AG04450 (cell line): ENCODE measurements at regions not wholly inside any gene's neighbourhood (a gene's known extent, or its start where the extent isn't known, plus 50 kb on each side); places are given as distances from the start of the nearest gene placed in this dataset.

ENCODE experiments used
- CTCF ChIA-PET: fragments of 300-600, 350-600 bp; formaldehyde crosslinking; extraction: SDS; loops from one replicate; lab custom pipeline; 2022; ENCODE audit warnings: antibody characterized with exemption, inconsistent platforms; lab: Charles Lee
- POLR2A ChIA-PET: fragments of 350-600 bp; formaldehyde crosslinking; extraction: SDS; loops from one replicate; lab custom pipeline; 2021; ENCODE audit warnings: antibody characterized with exemption, inconsistent platforms; lab: Yijun Ruan, JAX
- DNase-seq: peaks from one replicate; pipeline ENCODE4 v3.0.0-alpha.2; 2011; ENCODE audit warnings: low read depth, low spot score
- H3K27ac ChIP-seq: one replicate; pipeline ENCODE4 v1.5.1; 2012; ENCODE audit warnings: low read depth, low read length, control low read depth
- H3K27me3 ChIP-seq: one replicate; pipeline ENCODE4 v1.6.0; 2012; ENCODE audit warnings: low read length; ENCODE audit not compliant: control insufficient read depth, insufficient read depth
- H3K4me3 ChIP-seq: 2 replicates; pipeline ENCODE4 v1.5.1; 2011; ENCODE audit warnings: mild to moderate bottlenecking, low read depth, low read length, control low read depth
- H3K9me3 ChIP-seq: 2 replicates; pipeline ENCODE4 v1.5.1; 2012; ENCODE audit warnings: low read length; ENCODE audit not compliant: control insufficient read depth, insufficient read depth
- CTCF ChIP-seq: IDR thresholded peaks from 2 replicates; pipeline ENCODE4 v1.5.1; 2011; ENCODE audit warnings: low read depth, low read length, control low read depth, inconsistent platforms

- ChIA-PET POLR2A (no interaction called here), CTCF (no interaction called here)
- H3K4me3 ChIP-seq, result no peak overlapping the region
- H3K27ac ChIP-seq, result no peak overlapping the region
- no peaks in the 10 kb centered on the region for H3K27me3 ChIP-seq
- TF ChIP-seq CTCF, result no peak
- DNase-seq, result no peak
- peaks cover 7% of the 10 kb centered on the region for H3K9me3 ChIP-seq
These were observed 283.9 kb downstream of the TAFA4 start for GRCh38 chr3:68648494-68648893.

DNA sequence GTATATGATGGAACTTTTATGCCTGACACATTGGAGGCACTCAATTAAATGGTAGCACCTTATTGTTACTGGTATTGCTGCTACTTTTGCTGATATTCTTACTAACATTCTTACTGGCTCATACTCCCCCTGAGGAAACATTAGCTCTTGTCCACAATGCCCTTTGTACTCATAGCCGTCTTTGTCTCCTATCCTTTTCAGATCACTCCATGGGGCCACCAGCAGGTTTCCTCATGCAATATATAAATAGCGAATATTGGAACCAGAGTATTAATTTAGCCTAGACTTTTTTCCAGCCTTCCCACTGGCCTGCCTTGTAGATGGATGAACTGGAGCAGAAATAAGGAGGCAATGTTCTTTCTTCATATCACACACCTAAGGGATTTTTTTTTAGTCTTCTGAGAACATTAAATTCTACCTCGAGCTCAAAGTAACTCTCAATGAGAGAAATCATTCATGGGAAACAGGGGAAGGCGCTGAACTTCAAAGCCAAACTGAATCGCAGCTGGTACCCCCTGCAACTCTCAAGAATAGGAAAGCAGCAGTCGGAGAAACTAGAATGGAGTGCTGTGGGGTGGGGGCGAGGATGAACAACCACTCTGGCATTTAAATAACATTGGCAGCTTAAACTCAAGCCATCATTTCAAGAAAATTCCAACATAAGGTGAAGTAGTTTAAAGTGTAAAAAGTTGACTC lies 300.3 kb downstream of the TAFA4 start:
- CTCF ChIA-PET, result no interaction called here
- H3K27ac ChIP-seq, result no peak overlapping the region
- no peak overlapping the region for H3K4me3 ChIP-seq
- POLR2A ChIA-PET, result no interaction called here
- H3K27me3 ChIP-seq, result no peaks in the 10 kb centered on the region
- no peak for TF ChIP-seq CTCF
- no peak for DNase-seq
- H3K9me3 ChIP-seq, result peaks cover 4% of the 10 kb centered on the region; the same call in 1 of the 2 replicates

GRCh38 chr3:68620211-68620610 lies 312.1 kb downstream of the TAFA4 start:
- H3K9me3 ChIP-seq, result no peaks in the 10 kb centered on the region; the same call in 1 of the 2 replicates
- CTCF ChIA-PET, result no interaction called here
- H3K4me3 ChIP-seq, result no peak overlapping the region
- no peaks in the 10 kb centered on the region for H3K27me3 ChIP-seq
- POLR2A ChIA-PET, result no interaction called here
- no peak for TF ChIP-seq CTCF
- H3K27ac ChIP-seq, result no peak overlapping the region
- no peak for DNase-seq

GRCh38 chr3:68614087-68614486 lies 318.3 kb downstream of the TAFA4 start:
- no peak overlapping the region for H3K27ac ChIP-seq
- TF ChIP-seq CTCF, result no peak
- ChIA-PET POLR2A (no interaction called here), CTCF (no interaction called here)
- H3K4me3 ChIP-seq, result no peak overlapping the region
- no peaks in the 10 kb centered on the region for H3K27me3 ChIP-seq
- no peak for DNase-seq
- H3K9me3 ChIP-seq, result no peaks in the 10 kb centered on the region; the same call in 1 of the 2 replicates

DNA sequence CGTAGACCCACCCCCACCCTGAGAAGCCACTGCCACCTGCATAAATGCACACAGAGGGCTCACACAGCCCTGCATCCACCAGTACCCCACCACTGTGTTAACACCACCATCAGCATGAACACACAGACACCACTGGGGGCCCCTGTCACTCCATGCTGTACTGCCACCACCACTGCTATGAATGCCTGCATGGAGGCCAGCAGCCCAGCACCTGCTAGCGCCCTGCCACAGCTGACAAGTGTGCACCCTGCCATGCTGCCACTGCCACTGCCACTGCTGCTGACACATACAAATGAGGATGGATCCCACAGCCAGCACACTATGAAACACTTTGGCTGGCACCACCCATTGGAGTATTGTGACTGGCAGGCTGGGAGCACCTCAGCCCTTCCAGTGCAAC lies 361.0 kb downstream of the TAFA4 start:
- peaks cover 15% of the 10 kb centered on the region for H3K9me3 ChIP-seq
- no peak overlapping the region for H3K4me3 ChIP-seq
- no peak for DNase-seq
- ChIA-PET CTCF (no interaction called here), POLR2A (no interaction called here)
- no peaks in the 10 kb centered on the region for H3K27me3 ChIP-seq
- no peak overlapping the region for H3K27ac ChIP-seq
- TF ChIP-seq CTCF, result no peak
